ENCODE measurements at regions not wholly inside any gene's neighbourhood (a gene's known extent, or its start where the extent isn't known, plus 50 kb on each side); places are given as distances from the start of the nearest gene placed in this dataset.
"Not testable (repeated sequence)": the region's sequence is repeated elsewhere in the genome, so short reads cannot be mapped to it uniquely, and the experiment has no call there.

- DNase-seq (ENCODE audit: extremely low read depth in 1 of 11, low read depth in 9 of 11, low spot score in 4 of 11), result no peak
These were observed 106.3 kb upstream of the SVIL start for GRCh38 chr10:29740981-29741545.

GRCh38 chr10:29738341-29738740 lies 103.6 kb upstream of the SVIL start:
- no peak for DNase-seq (ENCODE audit: extremely low read depth in 1 of 11, low read depth in 9 of 11, low spot score in 4 of 11)

- peak in 1 of 11 donors; percentile 54 for DNase-seq (ENCODE audit: extremely low read depth in 1 of 11, low read depth in 9 of 11, low spot score in 4 of 11)
These were observed 102.4 kb upstream of the SVIL start for GRCh38 chr10:29737074-29737593.

- DNase-seq (ENCODE audit: extremely low read depth in 1 of 11, low read depth in 9 of 11, low spot score in 4 of 11), result peak in 6 of 11 donors; percentile 17 to 63 (median 50)
These were observed 101.7 kb upstream of the SVIL start for GRCh38 chr10:29736366-29737073.

- peak in 10 of 11 donors; percentile 71 to 84 (median 79) for DNase-seq (ENCODE audit: extremely low read depth in 1 of 11, low read depth in 9 of 11, low spot score in 4 of 11)
These were observed 101.0 kb upstream of the SVIL start for GRCh38 chr10:29735628-29736365.

GRCh38 chr10:29734962-29735627 lies 100.3 kb upstream of the SVIL start:
- DNase-seq (ENCODE audit: extremely low read depth in 1 of 11, low read depth in 9 of 11, low spot score in 4 of 11), result peak in 7 of 11 donors; percentile 33 to 50 (median 45)

- no peak for DNase-seq (ENCODE audit: extremely low read depth in 1 of 11, low read depth in 9 of 11, low spot score in 4 of 11)
These were observed 99.8 kb upstream of the SVIL start for GRCh38 chr10:29734640-29734961.

GRCh38 chr10:29733323-29733722 lies 98.6 kb upstream of the SVIL start:
- DNase-seq (ENCODE audit: extremely low read depth in 1 of 11, low read depth in 9 of 11, low spot score in 4 of 11), result no peak

GRCh38 chr10:29732918-29733317 lies 98.1 kb upstream of the SVIL start:
- no peak for DNase-seq (ENCODE audit: extremely low read depth in 1 of 11, low read depth in 9 of 11, low spot score in 4 of 11)

- DNase-seq (ENCODE audit: extremely low read depth in 1 of 11, low read depth in 9 of 11, low spot score in 4 of 11), result no peak
These were observed 97.0 kb upstream of the SVIL start for GRCh38 chr10:29731760-29732159.

GRCh38 chr10:29730969-29731368 lies 96.2 kb upstream of the SVIL start:
- no peak for DNase-seq (ENCODE audit: extremely low read depth in 1 of 11, low read depth in 9 of 11, low spot score in 4 of 11)

GRCh38 chr10:29730458-29730857 lies 95.7 kb upstream of the SVIL start:
- DNase-seq (ENCODE audit: extremely low read depth in 1 of 11, low read depth in 9 of 11, low spot score in 4 of 11), result no peak

- DNase-seq (ENCODE audit: extremely low read depth in 1 of 11, low read depth in 9 of 11, low spot score in 4 of 11), result no peak
These were observed 93.8 kb upstream of the SVIL start for GRCh38 chr10:29728541-29729049.

GRCh38 chr10:29725927-29726326 lies 91.2 kb upstream of the SVIL start:
- not testable (repeated sequence) for DNase-seq (ENCODE audit: extremely low read depth in 1 of 11, low read depth in 9 of 11, low spot score in 4 of 11)

- no peak for DNase-seq (ENCODE audit: extremely low read depth in 1 of 11, low read depth in 9 of 11, low spot score in 4 of 11)
These were observed 90.5 kb upstream of the SVIL start for GRCh38 chr10:29725133-29725720.

- no peak for DNase-seq (ENCODE audit: extremely low read depth in 1 of 11, low read depth in 9 of 11, low spot score in 4 of 11)
These were observed 89.0 kb upstream of the SVIL start for GRCh38 chr10:29723726-29724125.

- DNase-seq (ENCODE audit: extremely low read depth in 1 of 11, low read depth in 9 of 11, low spot score in 4 of 11), result no peak
These were observed 88.0 kb upstream of the SVIL start for GRCh38 chr10:29722777-29723176.

GRCh38 chr10:29720149-29720548 lies 85.4 kb upstream of the SVIL start:
- DNase-seq (ENCODE audit: extremely low read depth in 1 of 11, low read depth in 9 of 11, low spot score in 4 of 11), result no peak

GRCh38 chr10:29719281-29719675 lies 84.5 kb upstream of the SVIL start:
- DNase-seq (ENCODE audit: extremely low read depth in 1 of 11, low read depth in 9 of 11, low spot score in 4 of 11), result no peak

All from renal cortex interstitium (tissue), 11 donors.